ENCODE measurements at regions not wholly inside any gene's neighbourhood (a gene's known extent, or its start where the extent isn't known, plus 50 kb on each side); places are given as distances from the start of the nearest gene placed in this dataset.

DNA sequence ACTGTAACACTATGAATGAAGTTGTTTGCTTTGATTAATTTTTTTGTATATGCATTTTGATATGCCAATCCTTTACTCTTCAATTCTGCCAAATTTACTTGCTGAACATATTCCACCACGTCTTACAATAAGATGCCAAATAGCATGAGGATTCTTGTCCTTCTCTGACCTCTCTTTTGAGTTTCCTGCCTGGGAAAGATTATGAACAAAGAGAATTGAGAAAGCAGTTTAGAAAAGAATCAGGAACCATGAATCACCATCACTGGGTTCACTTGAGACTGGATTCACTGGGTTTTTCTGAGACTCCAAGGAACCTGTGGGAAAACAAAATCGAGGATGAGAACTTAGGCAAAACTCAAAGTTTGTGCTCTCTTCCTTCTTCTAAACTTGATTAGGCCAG lies 256.5 kb downstream of the CETN3 start:
- no peak for DNase-seq
- H3K27ac ChIP-seq (replicated peaks): no peak overlapping the region
- H3K9me3 ChIP-seq (replicated peaks): peaks cover 9% of the 10 kb centered on the region
- no peak for TF ChIP-seq CTCF (IDR thresholded peaks at IDR 0.05; ENCODE audit: borderline replicate concordance)
- no peaks in the 10 kb centered on the region for H3K36me3 ChIP-seq
- H3K4me1 ChIP-seq: no peaks in the 10 kb centered on the region
- no peak overlapping the region for H3K4me3 ChIP-seq
- no peaks in the 10 kb centered on the region for H3K27me3 ChIP-seq (ENCODE audit: low read depth)
- intact Hi-C loops (cut with micrococcal nuclease): no loop called here

- Histone ChIP-seq H3K27ac (replicated peaks) (no peak overlapping the region), H3K27me3 (ENCODE audit: low read depth) (no peaks in the 10 kb centered on the region), H3K36me3 (no peaks in the 10 kb centered on the region), H3K9me3 (replicated peaks) (peaks cover 29% of the 10 kb centered on the region), H3K4me3 (no peak overlapping the region), H3K4me1 (no peaks in the 10 kb centered on the region)
- no peak for TF ChIP-seq CTCF (IDR thresholded peaks at IDR 0.05; ENCODE audit: borderline replicate concordance)
- intact Hi-C loops (cut with micrococcal nuclease): no loop called here
- DNase-seq: no peak
Measured at GRCh38 chr5:90144625-90145327, 264.8 kb downstream of the CETN3 start.

DNA sequence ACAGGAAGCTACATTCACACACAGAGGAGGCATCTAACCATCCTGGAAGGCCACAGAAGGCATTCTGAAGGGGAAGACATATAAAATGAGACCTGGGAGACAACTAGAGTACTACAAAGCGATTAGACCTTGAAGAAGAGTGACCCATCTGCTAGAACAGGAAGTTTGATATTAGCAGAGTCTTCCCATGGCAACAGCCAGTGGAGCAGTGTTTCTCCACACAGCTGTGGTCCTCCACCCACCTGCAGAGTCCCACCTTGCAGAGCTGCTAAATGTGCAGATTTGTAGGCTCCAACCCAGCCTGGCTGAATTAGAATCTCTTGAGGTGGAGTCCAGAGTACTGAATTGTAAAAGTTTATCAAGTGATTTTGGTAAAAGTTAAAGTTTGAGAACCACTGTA lies 267.0 kb downstream of the CETN3 start:
- no peak for DNase-seq
- Histone ChIP-seq H3K9me3 (replicated peaks) (peaks cover 21% of the 10 kb centered on the region), H3K4me1 (no peaks in the 10 kb centered on the region), H3K27ac (replicated peaks) (no peak overlapping the region), H3K27me3 (ENCODE audit: low read depth) (no peaks in the 10 kb centered on the region), H3K4me3 (no peak overlapping the region), H3K36me3 (no peaks in the 10 kb centered on the region)
- intact Hi-C loops (cut with micrococcal nuclease): no loop called here
- no peak for TF ChIP-seq CTCF (IDR thresholded peaks at IDR 0.05; ENCODE audit: borderline replicate concordance)

- no peak for DNase-seq
- peaks cover 17% of the 10 kb centered on the region for H3K9me3 ChIP-seq (replicated peaks)
- intact Hi-C loops (cut with micrococcal nuclease): no loop called here
- H3K36me3 ChIP-seq: no peaks in the 10 kb centered on the region
- H3K27me3 ChIP-seq (ENCODE audit: low read depth): no peaks in the 10 kb centered on the region
- no peak overlapping the region for H3K27ac ChIP-seq (replicated peaks)
- H3K4me1 ChIP-seq: no peaks in the 10 kb centered on the region
- no peak overlapping the region for H3K4me3 ChIP-seq
- no peak for TF ChIP-seq CTCF (IDR thresholded peaks at IDR 0.05; ENCODE audit: borderline replicate concordance)
Measured at GRCh38 chr5:90141984-90142383, 267.6 kb downstream of the CETN3 start.

GRCh38 chr5:90136952-90137528 lies 272.5 kb downstream of the CETN3 start:
- H3K27me3 ChIP-seq (ENCODE audit: low read depth): no peaks in the 10 kb centered on the region
- no peaks in the 10 kb centered on the region for H3K36me3 ChIP-seq
- H3K4me3 ChIP-seq: no peak overlapping the region
- no peak for DNase-seq
- intact Hi-C loops (cut with micrococcal nuclease): no loop called here
- H3K9me3 ChIP-seq (replicated peaks): peaks cover 7% of the 10 kb centered on the region
- peaks cover 9% of the 10 kb centered on the region for H3K4me1 ChIP-seq
- H3K27ac ChIP-seq (replicated peaks): no peak overlapping the region
- no peak for TF ChIP-seq CTCF (IDR thresholded peaks at IDR 0.05; ENCODE audit: borderline replicate concordance)

All from left ventricle myocardium inferior (tissue), 1 donor.